ENCODE measurements at regions not wholly inside any gene's neighbourhood (a gene's known extent, or its start where the extent isn't known, plus 50 kb on each side); places are given as distances from the start of the nearest gene placed in this dataset.
A peak's percentile ranks its signal among the peaks of the same experiment; 100 is the strongest.

- TF ChIP-seq CTCF (conservative IDR thresholded peaks at IDR 0.05; ENCODE audit: low read depth, low read length): no peak
- no peak overlapping the region for H3K4me3 ChIP-seq (ENCODE audit: low read length)
- BruUV-seq (replicated peaks): no TSS peak
- H3K9me3 ChIP-seq (ENCODE audit: low read length): no peaks in the 10 kb centered on the region
- no peaks in the 10 kb centered on the region for H4K20me1 ChIP-seq (ENCODE audit: low read length)
- H3K79me2 ChIP-seq (ENCODE audit: low read length): no peaks in the 10 kb centered on the region
- no peak for DNase-seq
- POLR2A ChIA-PET (ENCODE audit: unreplicated experiment): no interaction called here
- H2AFZ ChIP-seq (ENCODE audit: low read length): no peak overlapping the region
- CTCF ChIA-PET: no interaction called here
- H3K36me3 ChIP-seq (ENCODE audit: low read depth, low read length): no peaks in the 10 kb centered on the region
- no peak overlapping the region for H3K27ac ChIP-seq (ENCODE audit: low read length)
- no peaks in the 10 kb centered on the region for H3K27me3 ChIP-seq (ENCODE audit: low read length)
- intact Hi-C loops (cut with micrococcal nuclease): no loop called here
- peaks cover 6% of the 10 kb centered on the region; the same call in 1 of the 2 replicates for H3K4me1 ChIP-seq (ENCODE audit: insufficient read depth, low read length)
- no peaks in the 10 kb centered on the region for H3K9me2 ChIP-seq (replicated peaks; ENCODE audit: low read length)
- no peak overlapping the region for H3K9ac ChIP-seq (ENCODE audit: low read length)
- H3F3A ChIP-seq (ENCODE audit: low read length, unreplicated experiment): no peaks in the 10 kb centered on the region
- no peak overlapping the region for H3K4me2 ChIP-seq (ENCODE audit: low read length)
- ATAC-seq: no peak
These were observed 162.5 kb upstream of the TMEFF2 start for GRCh38 chr2:192357217-192357616.

DNA sequence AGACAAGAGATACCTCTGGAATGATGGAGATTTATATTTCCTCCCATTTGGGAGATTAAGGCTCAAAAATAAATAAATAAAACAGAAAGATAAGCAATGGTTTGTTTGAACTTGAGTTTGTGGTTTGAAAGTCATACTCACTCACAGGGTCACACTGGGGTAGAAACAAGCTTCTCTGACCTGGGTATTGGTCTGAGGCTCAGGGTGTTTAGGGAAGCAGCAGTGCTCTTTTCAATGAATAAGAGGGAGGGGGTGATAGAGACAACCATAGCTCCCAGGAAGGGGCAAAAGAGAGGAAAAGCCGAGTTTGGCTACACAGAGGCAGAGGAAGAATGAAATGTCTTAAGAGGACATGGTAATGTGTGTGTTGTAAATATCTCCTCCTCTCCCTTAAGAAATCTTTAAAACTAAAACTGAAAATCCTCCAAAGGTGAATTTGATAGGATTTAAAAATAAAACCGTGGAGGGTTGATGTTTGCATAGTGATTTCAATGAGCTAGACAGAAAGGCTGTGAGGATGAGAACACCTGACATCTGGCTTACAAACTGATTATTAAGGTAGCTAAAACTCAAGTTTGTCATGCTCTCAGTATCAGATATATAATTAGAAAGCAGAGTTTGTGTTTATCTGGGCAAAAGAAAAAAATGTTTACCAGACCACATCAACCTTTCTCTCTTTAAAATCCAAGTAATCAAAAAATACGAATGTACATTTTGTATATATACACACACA, 159.9 kb upstream of the TMEFF2 start:
- no peaks in the 10 kb centered on the region for H4K20me1 ChIP-seq (ENCODE audit: low read length)
- H3K9ac ChIP-seq (ENCODE audit: low read length): no peak overlapping the region
- no peak overlapping the region for H3K4me2 ChIP-seq (ENCODE audit: low read length)
- H3K9me3 ChIP-seq (ENCODE audit: low read length): no peaks in the 10 kb centered on the region
- H3K4me1 ChIP-seq (ENCODE audit: insufficient read depth, low read length): peaks cover 6% of the 10 kb centered on the region; the same call in 1 of the 2 replicates
- intact Hi-C loops (cut with micrococcal nuclease): no loop called here
- no peaks in the 10 kb centered on the region for H3K36me3 ChIP-seq (ENCODE audit: low read depth, low read length)
- no peaks in the 10 kb centered on the region for H3F3A ChIP-seq (ENCODE audit: low read length, unreplicated experiment)
- ATAC-seq (peak; percentile 88), DNase-seq (no peak)
- H3K27ac ChIP-seq (ENCODE audit: low read length): no peak overlapping the region
- no peaks in the 10 kb centered on the region for H3K27me3 ChIP-seq (ENCODE audit: low read length)
- no peaks in the 10 kb centered on the region for H3K9me2 ChIP-seq (replicated peaks; ENCODE audit: low read length)
- no peaks in the 10 kb centered on the region for H3K79me2 ChIP-seq (ENCODE audit: low read length)
- ChIA-PET CTCF (no interaction called here), POLR2A (ENCODE audit: unreplicated experiment) (no interaction called here)
- H3K4me3 ChIP-seq (ENCODE audit: low read length): no peak overlapping the region
- no TSS peak for BruUV-seq (replicated peaks)
- TF ChIP-seq EZH2phosphoT487 (IDR thresholded peaks at IDR 0.05; ENCODE audit: borderline replicate concordance, low read length) (no peak), EZH2 (IDR thresholded peaks at IDR 0.05; ENCODE audit: low read length, unreplicated experiment) (no peak), CTCF (conservative IDR thresholded peaks at IDR 0.05; ENCODE audit: low read depth, low read length) (no peak)
- H2AFZ ChIP-seq (ENCODE audit: low read length): no peak overlapping the region

DNA sequence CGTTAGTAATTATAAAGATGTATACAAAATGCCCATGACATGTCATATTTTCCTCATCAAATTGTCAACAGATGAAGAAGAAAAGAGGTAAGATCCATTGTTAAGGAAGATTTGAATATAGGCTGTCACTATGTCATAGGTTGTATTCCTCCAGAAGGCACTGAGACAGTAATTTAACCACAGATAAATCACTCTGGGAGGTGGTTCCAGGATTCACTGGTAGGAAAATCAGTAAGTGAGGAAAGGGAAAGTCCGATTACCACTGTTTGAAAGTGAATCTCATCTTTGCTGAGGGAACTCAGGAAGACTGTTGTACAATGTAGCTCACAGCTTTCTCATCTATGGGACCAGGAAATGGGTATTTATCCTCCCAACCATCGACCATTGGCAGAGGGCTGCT, 152.8 kb upstream of the TMEFF2 start:
- DNase-seq (no peak), ATAC-seq (no peak)
- Histone ChIP-seq H4K20me1 (ENCODE audit: low read length) (no peaks in the 10 kb centered on the region), H3K27ac (ENCODE audit: low read length) (no peak overlapping the region), H3K9me3 (ENCODE audit: low read length) (no peaks in the 10 kb centered on the region), H3K27me3 (ENCODE audit: low read length) (no peaks in the 10 kb centered on the region), H2AFZ (ENCODE audit: low read length) (no peak overlapping the region), H3K9me2 (replicated peaks; ENCODE audit: low read length) (no peaks in the 10 kb centered on the region), H3K4me3 (ENCODE audit: low read length) (no peak overlapping the region), H3K4me1 (ENCODE audit: insufficient read depth, low read length) (no peaks in the 10 kb centered on the region), H3K79me2 (ENCODE audit: low read length) (no peaks in the 10 kb centered on the region), H3F3A (ENCODE audit: low read length, unreplicated experiment) (no peaks in the 10 kb centered on the region), H3K9ac (ENCODE audit: low read length) (no peak overlapping the region), H3K4me2 (ENCODE audit: low read length) (no peak overlapping the region), H3K36me3 (ENCODE audit: low read depth, low read length) (no peaks in the 10 kb centered on the region)
- no peak for TF ChIP-seq CTCF (conservative IDR thresholded peaks at IDR 0.05; ENCODE audit: low read depth, low read length)
- TF ChIP-seq EZH2 (IDR thresholded peaks at IDR 0.05; ENCODE audit: low read length, unreplicated experiment): no peak
- TF ChIP-seq EZH2phosphoT487 (IDR thresholded peaks at IDR 0.05; ENCODE audit: borderline replicate concordance, low read length): no peak
- BruUV-seq (replicated peaks): no TSS peak
- ChIA-PET POLR2A (ENCODE audit: unreplicated experiment) (no interaction called here), CTCF (no interaction called here)
- intact Hi-C loops (cut with micrococcal nuclease): no loop called here
